Lower leg skin (tissue), 3 donors: ENCODE measurements at regions not wholly inside any gene's neighbourhood (a gene's known extent, or its start where the extent isn't known, plus 50 kb on each side); places are given as distances from the start of the nearest gene placed in this dataset.

Experiments
- CTCF ChIP-seq, 3 donors: fragments of 450-650 bp; IDR thresholded peaks; one replicate each; pipeline ENCODE4 v1.5.1; 2016; ENCODE audit warnings: antibody characterized with exemption in 3 of 3, mild to moderate bottlenecking in 3 of 3, moderate library complexity in 2 of 3
- POLR2A ChIP-seq, 2 donors: fragments of 450-650 bp; IDR thresholded peaks; one replicate each; pipeline ENCODE4 v1.6.1; 2016 to 2017; ENCODE audit warnings: antibody characterized with exemption in 2 of 2, mild to moderate bottlenecking in 1 of 2, moderate library complexity in 1 of 2

- TF ChIP-seq CTCF (IDR thresholded peaks at IDR 0.05) (no peak), POLR2A (IDR thresholded peaks at IDR 0.05) (no peak)
Observed at GRCh38 chr15:62972814-62973213, 69.7 kb upstream of the TPM1 start.
